Skeletal muscle tissue (tissue), 3 donors: ENCODE measurements at regions not wholly inside any gene's neighbourhood (a gene's known extent, or its start where the extent isn't known, plus 50 kb on each side); places are given as distances from the start of the nearest gene placed in this dataset.

Experiments used
- H3K27ac ChIP-seq: one replicate; pipeline ENCODE4 v1.7.0; 2013; ENCODE audit warnings: mild to moderate bottlenecking, low read depth, low read length, inconsistent platforms
- H3K27me3 ChIP-seq, 3 donors: one replicate each; pipeline ENCODE4 v1.7.0; 2013; ENCODE audit warnings: low read length in 3 of 3; ENCODE audit not compliant: control insufficient read depth in 3 of 3, insufficient read depth in 3 of 3
- H3K36me3 ChIP-seq, 3 donors: one replicate each; pipeline ENCODE4 v1.7.0; 2013; ENCODE audit warnings: low read length in 3 of 3; ENCODE audit not compliant: control insufficient read depth in 3 of 3, insufficient read depth in 3 of 3
- H3K4me1 ChIP-seq, 3 donors: one replicate each; pipeline ENCODE4 v1.7.0; 2013; ENCODE audit warnings: low read length in 3 of 3, mild to moderate bottlenecking in 3 of 3; ENCODE audit not compliant: control insufficient read depth in 3 of 3, insufficient read depth in 3 of 3
- H3K4me3 ChIP-seq, 3 donors: one replicate each; pipeline ENCODE4 v1.7.0; 2013; ENCODE audit warnings: low read length in 3 of 3
- H3K9ac ChIP-seq, 3 donors: one replicate each; pipeline ENCODE4 v1.7.0; 2013; ENCODE audit warnings: low read length in 3 of 3, mild to moderate bottlenecking in 3 of 3, moderate library complexity in 2 of 3, low read depth in 1 of 3
- H3K9me3 ChIP-seq, 3 donors: one replicate each; pipeline ENCODE4 v1.7.0; 2013; ENCODE audit warnings: low read length in 3 of 3; ENCODE audit not compliant: control insufficient read depth in 3 of 3
- donor health status: Osteomylitis.

DNA sequence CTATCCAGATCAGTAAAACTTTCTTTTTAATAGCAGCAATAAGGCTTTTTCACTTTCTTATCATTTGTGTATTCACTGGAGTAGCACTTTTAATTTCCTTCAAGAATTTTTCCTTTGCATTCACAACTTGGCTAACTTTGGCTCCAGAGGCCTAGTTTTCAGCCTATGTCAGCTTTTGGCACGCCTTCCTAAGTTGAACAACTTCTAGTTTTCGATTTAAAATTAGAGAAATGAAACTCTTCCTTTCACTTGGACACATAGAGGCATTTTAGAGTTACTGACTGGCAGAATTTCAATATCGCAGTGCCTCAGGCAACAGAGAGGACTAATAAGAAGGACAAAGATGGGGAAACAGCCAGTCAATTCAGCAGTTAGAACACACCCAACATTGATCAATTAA, 577.4 kb downstream of the DSC3 start:
- H3K4me1 ChIP-seq = no peaks in the 10 kb centered on the region
- no peak overlapping the region for H3K9ac ChIP-seq
- H3K4me3 ChIP-seq = no peak overlapping the region
- H3K27me3 ChIP-seq = no peaks in the 10 kb centered on the region
- no peaks in the 10 kb centered on the region for H3K9me3 ChIP-seq
- no peak overlapping the region for H3K27ac ChIP-seq
- no peaks in the 10 kb centered on the region for H3K36me3 ChIP-seq

DNA sequence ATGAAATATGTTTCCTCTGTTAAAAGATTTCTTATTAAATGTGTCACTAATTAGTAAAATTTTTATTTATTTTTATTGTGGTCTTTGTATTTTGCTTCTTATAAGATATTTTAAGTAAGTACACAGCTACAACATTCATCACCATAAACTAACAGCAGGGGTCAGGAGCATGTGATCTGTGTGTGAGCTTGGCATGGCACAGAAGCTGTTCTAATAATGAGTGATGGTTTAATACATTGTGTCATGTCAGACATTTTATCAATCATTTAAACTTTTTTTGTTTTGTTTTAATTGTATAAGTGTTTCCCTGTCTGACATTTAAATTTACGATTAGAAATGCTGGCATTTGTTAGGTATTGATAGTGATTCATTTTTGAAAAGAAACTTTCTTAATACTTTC, 585.4 kb downstream of the DSC3 start:
- H3K27me3 ChIP-seq = no peaks in the 10 kb centered on the region
- H3K27ac ChIP-seq = no peak overlapping the region
- H3K4me1 ChIP-seq = no peaks in the 10 kb centered on the region
- H3K36me3 ChIP-seq = no peaks in the 10 kb centered on the region
- no peaks in the 10 kb centered on the region for H3K9me3 ChIP-seq
- H3K4me3 ChIP-seq = no peak overlapping the region
- H3K9ac ChIP-seq = no peak overlapping the region

GRCh38 chr18:30455741-30456140, 586.8 kb downstream of the DSC3 start:
- Histone ChIP-seq H3K4me1 (no peaks in the 10 kb centered on the region), H3K9ac (no peak overlapping the region), H3K36me3 (no peaks in the 10 kb centered on the region), H3K27me3 (no peaks in the 10 kb centered on the region), H3K4me3 (no peak overlapping the region), H3K27ac (no peak overlapping the region), H3K9me3 (no peaks in the 10 kb centered on the region)

DNA sequence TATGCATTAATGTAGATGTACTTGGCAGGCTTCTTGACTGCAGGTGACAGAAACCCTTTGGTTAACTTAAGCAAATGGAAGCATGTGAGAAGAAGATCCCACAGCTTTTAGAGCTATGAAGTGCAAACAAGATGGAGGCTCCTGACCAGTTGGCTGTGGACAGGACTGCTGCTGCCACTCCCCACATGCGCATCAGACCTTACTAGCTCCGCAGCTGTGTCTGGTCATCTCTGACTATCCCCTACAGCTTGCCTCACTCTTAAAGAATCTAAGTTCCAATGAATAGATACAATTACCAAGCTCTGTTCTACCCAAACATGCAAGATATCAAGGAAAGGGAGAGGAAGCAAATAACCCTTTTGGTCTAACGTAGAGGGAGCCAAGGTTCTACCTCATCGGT, 587.6 kb downstream of the DSC3 start:
- no peaks in the 10 kb centered on the region for H3K9me3 ChIP-seq
- H3K9ac ChIP-seq = no peak overlapping the region
- no peak overlapping the region for H3K27ac ChIP-seq
- no peaks in the 10 kb centered on the region for H3K4me1 ChIP-seq
- H3K36me3 ChIP-seq = no peaks in the 10 kb centered on the region
- no peaks in the 10 kb centered on the region for H3K27me3 ChIP-seq
- H3K4me3 ChIP-seq = no peak overlapping the region

DNA sequence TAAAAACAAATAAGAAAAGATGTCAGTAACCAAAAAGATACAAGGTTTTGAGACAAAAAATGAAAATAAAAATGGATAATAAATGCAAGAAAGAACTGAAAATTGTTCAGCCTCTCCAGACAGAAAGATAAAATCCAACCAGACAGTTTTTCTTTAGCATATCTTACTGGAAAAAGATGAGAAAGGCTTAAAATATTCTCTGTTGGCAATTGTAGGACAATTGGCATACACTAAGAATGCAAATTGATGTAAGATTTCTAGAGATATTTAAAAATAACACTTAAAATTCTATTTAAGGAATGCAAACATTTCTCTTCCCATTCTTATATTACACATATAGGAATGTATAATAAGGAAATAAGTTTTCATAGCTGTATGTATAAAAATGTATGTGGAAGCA, 590.6 kb downstream of the DSC3 start:
- Histone ChIP-seq H3K4me1 (no peaks in the 10 kb centered on the region), H3K36me3 (no peaks in the 10 kb centered on the region), H3K9me3 (no peaks in the 10 kb centered on the region), H3K9ac (no peak overlapping the region), H3K27ac (no peak overlapping the region), H3K27me3 (no peaks in the 10 kb centered on the region), H3K4me3 (no peak overlapping the region)

GRCh38 chr18:30450927-30451326, 591.6 kb downstream of the DSC3 start:
- no peaks in the 10 kb centered on the region for H3K36me3 ChIP-seq
- no peak overlapping the region for H3K27ac ChIP-seq
- no peaks in the 10 kb centered on the region for H3K4me1 ChIP-seq
- H3K9me3 ChIP-seq = no peaks in the 10 kb centered on the region
- no peak overlapping the region for H3K9ac ChIP-seq
- no peak overlapping the region for H3K4me3 ChIP-seq
- no peaks in the 10 kb centered on the region for H3K27me3 ChIP-seq

DNA sequence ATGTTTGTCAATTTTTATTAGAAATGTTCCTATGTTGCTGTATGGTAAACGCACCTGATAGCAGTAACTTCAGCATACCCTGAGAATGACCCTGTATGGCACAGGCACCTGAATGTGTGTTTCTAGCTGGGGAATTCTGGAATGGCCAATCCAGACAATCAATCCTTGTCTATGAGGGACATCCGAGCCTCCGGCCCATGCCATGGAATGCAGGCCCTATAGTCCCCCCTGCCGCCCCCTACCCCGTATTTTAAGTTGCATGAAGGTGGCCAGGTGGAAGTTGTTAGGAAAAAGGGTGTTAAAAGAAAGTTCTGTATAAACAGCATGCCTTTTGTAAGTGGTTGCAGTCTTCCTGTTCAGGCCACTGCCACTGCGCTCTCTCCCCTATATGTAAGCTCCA, 595.9 kb downstream of the DSC3 start:
- no peak overlapping the region for H3K27ac ChIP-seq
- H3K4me3 ChIP-seq = no peak overlapping the region
- no peak overlapping the region for H3K9ac ChIP-seq
- no peaks in the 10 kb centered on the region for H3K36me3 ChIP-seq
- H3K4me1 ChIP-seq = no peaks in the 10 kb centered on the region
- no peaks in the 10 kb centered on the region for H3K27me3 ChIP-seq
- no peaks in the 10 kb centered on the region for H3K9me3 ChIP-seq

- H3K4me3 ChIP-seq = no peak overlapping the region
- no peaks in the 10 kb centered on the region for H3K9me3 ChIP-seq
- no peak overlapping the region for H3K9ac ChIP-seq
- H3K36me3 ChIP-seq = no peaks in the 10 kb centered on the region
- no peak overlapping the region for H3K27ac ChIP-seq
- H3K4me1 ChIP-seq = no peaks in the 10 kb centered on the region
- no peaks in the 10 kb centered on the region for H3K27me3 ChIP-seq
These were observed 598.0 kb downstream of the DSC3 start for GRCh38 chr18:30444544-30444943.

- Histone ChIP-seq H3K9ac (no peak overlapping the region), H3K4me1 (no peaks in the 10 kb centered on the region), H3K27me3 (no peaks in the 10 kb centered on the region)
These were observed 602.2 kb downstream of the DSC3 start for GRCh38 chr18:30440351-30440750.

DNA sequence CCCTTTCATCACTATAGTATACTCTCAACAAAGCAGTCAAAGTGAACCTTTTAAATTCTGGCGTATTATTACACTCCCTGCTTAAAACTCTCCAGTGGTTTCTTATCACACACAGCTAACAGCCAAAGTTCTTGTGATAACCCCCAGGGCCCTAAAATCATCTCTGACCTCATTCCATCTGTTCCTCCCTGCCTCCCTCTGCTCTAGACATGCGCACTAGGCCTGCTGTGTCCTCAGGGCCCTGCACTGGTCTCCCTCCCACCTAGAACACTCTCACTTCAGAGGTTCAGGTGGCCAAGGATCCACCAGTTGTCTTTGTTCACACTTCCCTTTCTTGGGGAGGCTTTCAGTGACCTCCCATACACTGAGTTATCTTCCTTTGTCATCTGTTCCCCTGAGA, 603.4 kb downstream of the DSC3 start:
- Histone ChIP-seq H3K4me3 (no peak overlapping the region), H3K9me3 (no peaks in the 10 kb centered on the region), H3K9ac (no peak overlapping the region), H3K36me3 (no peaks in the 10 kb centered on the region), H3K27ac (no peak overlapping the region), H3K27me3 (no peaks in the 10 kb centered on the region), H3K4me1 (no peaks in the 10 kb centered on the region)

More at GRCh38 chr18:30440351-30440750, 602.2 kb downstream of the DSC3 start:
- Histone ChIP-seq H3K36me3 (no peaks in the 10 kb centered on the region), H3K27ac (no peak overlapping the region), H3K4me3 (no peak overlapping the region), H3K9me3 (no peaks in the 10 kb centered on the region)

DNA sequence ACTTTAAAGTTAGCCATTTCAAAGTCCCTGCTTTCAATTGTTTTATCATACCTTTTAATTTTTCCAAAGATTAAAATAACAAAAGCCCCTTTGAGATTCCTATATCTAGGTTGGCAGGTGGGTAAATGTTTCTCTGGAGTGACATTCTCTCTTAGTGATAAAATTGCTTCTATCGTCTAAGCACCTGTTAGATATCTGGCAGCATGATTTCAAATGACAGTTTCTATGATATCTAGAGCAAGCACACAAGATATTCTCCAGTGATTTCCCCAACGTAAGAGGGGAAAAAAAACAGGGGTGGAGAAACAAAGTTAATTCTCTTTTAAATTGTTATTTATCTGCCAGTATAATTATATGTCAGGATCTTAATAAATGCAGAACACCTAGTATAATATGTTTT, 610.2 kb downstream of the DSC3 start:
- H3K9ac ChIP-seq = no peak overlapping the region
- H3K36me3 ChIP-seq = no peaks in the 10 kb centered on the region
- H3K27me3 ChIP-seq = no peaks in the 10 kb centered on the region
- H3K4me3 ChIP-seq = no peak overlapping the region
- H3K9me3 ChIP-seq = no peaks in the 10 kb centered on the region
- H3K27ac ChIP-seq = no peak overlapping the region
- H3K4me1 ChIP-seq = no peaks in the 10 kb centered on the region
